MCF 10A (cell line): ENCODE measurements at regions not wholly inside any gene's neighbourhood (a gene's known extent, or its start where the extent isn't known, plus 50 kb on each side); places are given as distances from the start of the nearest gene placed in this dataset.

Experiments
- BruUV-seq: library from RNA; stranded (reverse); fragments of 400-500 nt; replicated peaks from 2 replicates; lab custom pipeline; 2021; lab: Mats Ljungman, UMichigan
- CTCF ChIA-PET: fragments of 300-600 bp; sonication (Branson Sonifier 250); formaldehyde crosslinking; extraction: SDS; loops from one replicate; lab custom pipeline; 2021; ENCODE audit warnings: antibody characterized with exemption, inconsistent platforms; lab: Yijun Ruan, JAX
- POLR2A ChIA-PET: fragments of 300-600, 350-650 bp; sonication (Branson Sonifier 250); formaldehyde crosslinking; extraction: SDS; loops from one replicate; lab custom pipeline; 2020; ENCODE audit warnings: antibody characterized with exemption, inconsistent platforms; lab: Yijun Ruan, JAX
- DNase-seq: peaks from one replicate; pipeline ENCODE4 v3.0.0-alpha.2; 2018; ENCODE audit not compliant: unreplicated experiment
- H3K27ac Mint-ChIP-seq: one replicate; pipeline ENCODE4 v1.8.0; 2022; ENCODE audit warnings: mild to moderate bottlenecking, low read depth, mixed read lengths; ENCODE audit not compliant: unreplicated experiment
- H3K27me3 Mint-ChIP-seq: one replicate; pipeline ENCODE4 v1.8.0; 2022; ENCODE audit warnings: mixed read lengths; ENCODE audit not compliant: insufficient read depth, unreplicated experiment
- H3K36me3 Mint-ChIP-seq: one replicate; pipeline ENCODE4 v1.8.0; 2022; ENCODE audit warnings: mild to moderate bottlenecking, moderate library complexity, mixed read lengths; ENCODE audit not compliant: insufficient read depth, unreplicated experiment
- H3K4me1 Mint-ChIP-seq: one replicate; pipeline ENCODE4 v1.8.0; 2022; ENCODE audit warnings: mixed read lengths; ENCODE audit not compliant: insufficient read depth, unreplicated experiment
- H3K4me3 Mint-ChIP-seq: one replicate; pipeline ENCODE4 v1.8.0; 2022; ENCODE audit warnings: mild to moderate bottlenecking, moderate library complexity, mixed read lengths; ENCODE audit not compliant: unreplicated experiment
- H3K9me3 Mint-ChIP-seq: one replicate; pipeline ENCODE4 v1.8.0; 2022; ENCODE audit warnings: mixed read lengths; ENCODE audit not compliant: unreplicated experiment
- intact Hi-C: fragments of 100-400 bp; cut with micrococcal nuclease; formaldehyde crosslinking; loops from 2 replicates; pipeline ENCODE4 v1.14.1; 2022
- TF ChIP-seq, protein P1 (sequence below): fragments of 200-600 bp; IDR thresholded peaks from one replicate; pipeline ENCODE4 v1.8.0; 2022; ENCODE audit warnings: antibody characterized with exemption, mild to moderate bottlenecking; ENCODE audit not compliant: unreplicated experiment

DNA sequence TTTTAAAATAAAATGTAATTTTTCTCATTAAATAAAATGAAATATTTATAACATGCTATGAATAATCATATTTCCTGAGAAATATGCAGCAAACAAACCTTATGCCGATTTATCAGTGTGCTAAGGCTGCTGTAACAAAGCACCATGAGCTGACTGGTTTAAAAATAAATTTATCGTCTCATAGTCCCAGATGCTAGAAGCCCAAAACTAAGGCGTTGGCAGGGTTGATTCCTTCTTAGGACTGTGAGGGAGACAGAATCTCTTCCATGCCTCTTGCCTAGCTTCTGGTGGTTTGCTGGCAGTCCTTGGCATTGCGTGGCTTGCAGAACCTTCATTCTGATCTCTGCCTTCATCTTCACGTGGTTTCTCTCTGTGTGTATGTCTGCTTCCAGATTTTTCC lies 740.3 kb downstream of the OTOL1 start:
- Mint-ChIP-seq H3K27ac (no peak overlapping the region), H3K27me3 (no peaks in the 10 kb centered on the region), H3K36me3 (no peaks in the 10 kb centered on the region), H3K4me1 (no peaks in the 10 kb centered on the region), H3K4me3 (no peak overlapping the region), H3K9me3 (peaks cover 7% of the 10 kb centered on the region)
- no TSS peak for BruUV-seq
- intact Hi-C loops: no loop called here
- POLR2A ChIA-PET: no interaction called here
- CTCF ChIA-PET: interaction anchor here (0.6 kb wide), 1 partner anchor 347 kb away, joined by 4 read pairs; no protein-coding TSS in a partner anchor
- no peak for DNase-seq
- TF ChIP-seq, protein P1, sequence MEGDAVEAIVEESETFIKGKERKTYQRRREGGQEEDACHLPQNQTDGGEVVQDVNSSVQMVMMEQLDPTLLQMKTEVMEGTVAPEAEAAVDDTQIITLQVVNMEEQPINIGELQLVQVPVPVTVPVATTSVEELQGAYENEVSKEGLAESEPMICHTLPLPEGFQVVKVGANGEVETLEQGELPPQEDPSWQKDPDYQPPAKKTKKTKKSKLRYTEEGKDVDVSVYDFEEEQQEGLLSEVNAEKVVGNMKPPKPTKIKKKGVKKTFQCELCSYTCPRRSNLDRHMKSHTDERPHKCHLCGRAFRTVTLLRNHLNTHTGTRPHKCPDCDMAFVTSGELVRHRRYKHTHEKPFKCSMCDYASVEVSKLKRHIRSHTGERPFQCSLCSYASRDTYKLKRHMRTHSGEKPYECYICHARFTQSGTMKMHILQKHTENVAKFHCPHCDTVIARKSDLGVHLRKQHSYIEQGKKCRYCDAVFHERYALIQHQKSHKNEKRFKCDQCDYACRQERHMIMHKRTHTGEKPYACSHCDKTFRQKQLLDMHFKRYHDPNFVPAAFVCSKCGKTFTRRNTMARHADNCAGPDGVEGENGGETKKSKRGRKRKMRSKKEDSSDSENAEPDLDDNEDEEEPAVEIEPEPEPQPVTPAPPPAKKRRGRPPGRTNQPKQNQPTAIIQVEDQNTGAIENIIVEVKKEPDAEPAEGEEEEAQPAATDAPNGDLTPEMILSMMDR: no peak

DNA sequence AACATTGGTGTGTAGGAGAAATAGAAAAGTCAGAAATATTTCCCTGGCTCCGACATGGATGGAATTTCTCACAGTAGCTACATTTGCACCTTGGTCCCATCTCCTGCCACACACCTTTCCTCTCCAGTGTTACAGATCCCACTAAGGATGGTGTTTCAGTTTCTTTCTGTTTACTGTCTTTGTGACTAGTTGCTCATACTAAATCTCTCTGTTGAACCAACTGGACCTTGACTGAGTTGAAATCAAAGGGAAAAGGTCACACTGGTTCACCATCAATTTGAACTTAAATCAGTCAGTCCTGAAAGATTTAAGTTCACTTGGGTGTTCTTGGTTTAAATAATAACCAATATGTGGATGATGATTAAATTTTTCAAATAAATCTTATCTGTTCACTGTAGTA lies 754.2 kb downstream of the OTOL1 start:
- TF ChIP-seq, protein P1: no peak
- ChIA-PET CTCF (no interaction called here), POLR2A (no interaction called here)
- Mint-ChIP-seq H3K9me3 (peaks cover 7% of the 10 kb centered on the region), H3K27ac (no peak overlapping the region), H3K27me3 (no peaks in the 10 kb centered on the region), H3K4me1 (peaks cover 4% of the 10 kb centered on the region), H3K36me3 (no peaks in the 10 kb centered on the region), H3K4me3 (no peak overlapping the region)
- BruUV-seq: no TSS peak
- intact Hi-C loops: no loop called here
- DNase-seq: no peak

DNA sequence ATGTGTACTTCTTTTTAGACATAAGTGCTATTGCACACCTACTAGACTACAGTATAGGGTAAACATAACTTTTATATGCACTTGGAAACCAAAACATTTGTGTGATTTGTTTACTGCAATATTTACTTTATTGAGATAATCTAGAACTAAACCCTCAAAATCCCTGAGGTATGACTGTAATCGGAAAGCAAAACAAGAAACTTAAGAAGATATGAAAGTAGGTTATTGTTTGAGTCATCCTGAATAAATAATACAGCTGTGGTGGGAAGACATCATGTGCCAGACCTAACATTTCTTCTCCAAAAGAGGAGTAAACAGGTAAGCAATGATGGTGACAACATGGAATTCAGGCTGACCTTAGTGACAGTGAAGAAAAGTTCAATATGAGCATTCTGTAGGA lies 765.5 kb downstream of the OTOL1 start:
- Mint-ChIP-seq H3K4me3 (no peak overlapping the region), H3K27me3 (no peaks in the 10 kb centered on the region), H3K9me3 (peaks cover 4% of the 10 kb centered on the region), H3K27ac (no peak overlapping the region), H3K36me3 (no peaks in the 10 kb centered on the region), H3K4me1 (no peaks in the 10 kb centered on the region)
- POLR2A ChIA-PET: no interaction called here
- TF ChIP-seq, protein P1: no peak
- no peak for DNase-seq
- CTCF ChIA-PET: no interaction called here
- intact Hi-C loops: no loop called here
- no TSS peak for BruUV-seq

DNA sequence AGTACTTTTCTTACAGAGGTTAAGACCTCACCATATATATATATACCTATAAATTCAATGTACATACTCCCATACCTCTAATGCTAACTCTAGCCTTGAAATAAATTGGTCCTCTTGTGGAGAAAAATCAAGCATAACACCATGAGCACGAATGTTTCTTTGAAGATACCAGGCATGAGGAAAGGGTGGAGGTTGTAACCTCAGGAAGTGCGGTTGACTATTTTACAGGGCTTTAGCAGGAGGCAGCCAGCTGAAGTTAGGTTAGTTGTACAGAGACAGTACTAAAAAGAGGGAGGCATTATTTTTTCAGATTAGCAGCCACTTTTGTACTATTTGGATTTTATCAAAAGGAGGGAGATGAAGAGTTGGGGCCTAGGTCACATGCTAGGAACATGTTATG lies 767.0 kb downstream of the OTOL1 start:
- DNase-seq: no peak
- ChIA-PET CTCF (interaction anchor here (0.7 to 1.4 kb wide), 2 partner anchors 22 to 38 kb away, joined by 3 read pairs; no protein-coding TSS in a partner anchor), POLR2A (no interaction called here)
- BruUV-seq: no TSS peak
- Mint-ChIP-seq H3K9me3 (no peaks in the 10 kb centered on the region), H3K4me3 (no peak overlapping the region), H3K27me3 (no peaks in the 10 kb centered on the region), H3K4me1 (no peaks in the 10 kb centered on the region), H3K27ac (no peak overlapping the region), H3K36me3 (no peaks in the 10 kb centered on the region)
- intact Hi-C loops: no loop called here
- TF ChIP-seq, protein P1: no peak
